ENCODE measurements at regions not wholly inside any gene's neighbourhood (a gene's known extent, or its start where the extent isn't known, plus 50 kb on each side); places are given as distances from the start of the nearest gene placed in this dataset.

DNA sequence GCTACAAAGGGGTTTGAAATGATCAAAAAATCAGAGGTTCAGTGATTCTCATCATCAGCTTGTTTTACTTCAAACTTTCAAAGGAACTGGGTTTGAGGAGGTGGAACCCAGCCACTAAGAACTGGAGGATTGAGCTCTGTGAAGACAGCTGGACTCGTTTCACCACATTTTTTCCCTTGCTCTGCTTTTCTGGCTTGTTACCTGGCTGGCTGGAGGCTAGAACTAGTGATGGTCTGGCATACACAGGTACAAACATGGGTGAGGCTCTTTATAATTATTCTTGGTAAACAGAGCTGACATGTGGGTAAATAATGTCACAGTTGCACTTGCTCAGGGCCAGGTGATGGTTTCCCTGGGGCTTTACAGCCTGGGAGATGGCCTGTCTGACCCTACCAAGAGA is 352.5 kb downstream of the FGFR2 start:
- TF ChIP-seq EZH2 (IDR thresholded peaks at IDR 0.05; ENCODE audit: borderline replicate concordance) (no peak), CTCF (IDR thresholded peaks at IDR 0.05; ENCODE audit: poor library complexity) (no peak)
